Erythroblast (primary cell): ENCODE measurements at regions not wholly inside any gene's neighbourhood (a gene's known extent, or its start where the extent isn't known, plus 50 kb on each side); places are given as distances from the start of the nearest gene placed in this dataset.

ENCODE experiments used
- GATA1 ChIP-seq: IDR thresholded peaks from 2 replicates; pipeline ENCODE4 v1.6.1; 2011; ENCODE audit warnings: low read depth, mild to moderate bottlenecking, control low read depth, low read length, moderate library complexity
- POLR2A ChIP-seq: IDR thresholded peaks from 2 replicates; pipeline ENCODE4 v1.6.1; 2011; ENCODE audit warnings: mild to moderate bottlenecking, low read length

- no peak for TF ChIP-seq POLR2A
- no peak for TF ChIP-seq GATA1
These were observed 578.5 kb downstream of the USP25 start for GRCh38 chr21:16308269-16308668.
